ENCODE measurements at regions not wholly inside any gene's neighbourhood (a gene's known extent, or its start where the extent isn't known, plus 50 kb on each side); places are given as distances from the start of the nearest gene placed in this dataset.
A peak's percentile ranks its signal among the peaks of the same experiment; 100 is the strongest.
"Not testable (repeated sequence)": the region's sequence is repeated elsewhere in the genome, so short reads cannot be mapped to it uniquely, and the experiment has no call there.

DNA sequence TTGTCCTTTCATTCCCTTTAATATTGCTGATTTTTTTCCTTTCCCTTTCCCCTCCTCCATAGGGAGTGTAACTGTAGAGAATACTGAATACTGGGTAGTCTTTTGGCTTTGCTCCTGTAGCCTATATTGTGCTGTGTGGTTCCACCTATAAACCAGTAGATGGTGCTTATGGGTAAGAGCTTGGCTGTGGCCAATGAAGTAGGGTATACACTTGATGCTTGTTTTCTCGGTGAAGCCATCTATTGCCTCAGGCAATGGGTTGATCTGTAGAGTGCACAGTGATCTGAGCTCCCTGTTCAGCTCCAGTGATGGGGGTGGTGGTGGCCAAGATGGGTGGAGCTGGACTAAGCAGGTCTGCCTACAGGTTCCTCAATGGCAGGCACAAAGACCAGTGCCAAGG is 203.3 kb upstream of the IMPG1 start:
- peak; percentile 1 for DNase-seq

DNA sequence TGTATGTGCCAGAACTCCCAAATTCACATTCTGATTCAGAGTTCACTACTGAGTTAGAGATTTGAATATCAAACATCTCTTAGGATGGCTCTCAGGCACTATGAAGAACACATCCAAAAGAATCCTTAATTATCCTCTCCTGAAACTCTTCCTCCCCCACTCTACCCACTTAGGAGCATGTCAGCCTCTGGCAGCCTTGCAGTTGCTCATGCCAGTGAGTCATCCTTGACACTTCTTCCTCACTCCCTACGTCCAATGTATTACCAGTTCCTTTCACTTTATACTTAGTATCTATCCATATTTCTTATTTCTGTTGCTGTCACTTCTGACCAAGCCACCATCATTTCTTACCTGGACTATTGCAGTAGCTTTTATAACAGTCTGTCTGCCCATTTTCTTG is 192.0 kb upstream of the IMPG1 start:
- no peak for DNase-seq

DNA sequence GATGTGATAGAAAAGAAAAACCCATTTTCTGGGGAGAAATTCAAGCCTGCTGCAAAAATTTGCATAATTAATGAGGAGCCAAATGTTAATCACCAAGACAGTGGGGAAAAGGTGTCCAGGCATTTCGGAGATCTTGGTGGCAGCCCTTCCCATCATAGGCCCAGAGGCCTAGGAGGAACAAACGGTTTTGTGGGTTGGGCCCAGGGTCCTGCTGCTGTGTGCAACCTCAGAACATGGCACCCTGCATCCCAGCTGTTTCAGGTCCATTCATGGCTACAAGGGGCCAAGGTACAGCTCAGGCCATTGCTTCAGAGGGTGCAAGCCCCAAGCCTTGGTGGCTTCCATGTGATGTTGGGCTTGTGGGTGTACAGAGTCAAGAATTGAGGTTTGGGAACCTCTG is 189.8 kb upstream of the IMPG1 start:
- DNase-seq: no peak

DNA sequence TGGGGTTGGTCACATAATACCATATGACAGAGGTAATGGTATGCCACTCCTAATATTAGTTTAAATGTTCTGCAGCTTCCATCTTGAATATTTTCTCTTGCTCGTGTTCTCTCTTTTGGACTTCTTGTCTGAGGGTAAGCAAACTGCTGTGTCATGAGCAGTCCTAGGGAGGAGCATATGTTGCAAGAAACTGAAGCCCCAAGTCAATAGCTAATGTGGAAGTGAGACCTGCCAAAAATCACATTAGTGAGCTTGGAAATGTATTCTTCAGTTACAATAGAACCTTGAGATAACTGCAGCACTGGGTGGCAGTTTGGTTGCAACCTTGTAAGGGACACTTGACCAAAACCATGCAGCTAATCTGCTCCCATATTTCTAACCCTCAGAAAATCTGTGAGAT is 178.2 kb upstream of the IMPG1 start:
- no peak for DNase-seq

DNA sequence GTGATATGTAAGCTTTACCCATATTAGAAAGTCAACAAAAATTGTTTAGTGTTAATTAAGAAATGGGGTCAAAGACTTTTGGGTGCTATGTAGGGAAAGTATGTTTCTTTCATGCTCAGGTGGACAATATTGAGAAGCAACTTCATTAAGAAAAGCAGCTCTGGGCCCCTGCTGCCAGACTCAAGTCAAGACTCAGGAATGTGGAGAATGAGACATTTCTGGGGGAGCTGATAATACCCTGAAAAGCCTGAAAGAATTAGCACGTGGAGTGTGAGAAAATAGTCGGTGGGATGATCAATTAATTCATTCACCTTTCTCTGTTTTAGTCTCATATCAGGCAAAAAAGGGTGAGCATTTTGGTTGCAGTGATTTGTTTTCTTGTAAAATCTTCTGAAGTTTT is 175.1 kb upstream of the IMPG1 start:
- DNase-seq: no peak

DNA sequence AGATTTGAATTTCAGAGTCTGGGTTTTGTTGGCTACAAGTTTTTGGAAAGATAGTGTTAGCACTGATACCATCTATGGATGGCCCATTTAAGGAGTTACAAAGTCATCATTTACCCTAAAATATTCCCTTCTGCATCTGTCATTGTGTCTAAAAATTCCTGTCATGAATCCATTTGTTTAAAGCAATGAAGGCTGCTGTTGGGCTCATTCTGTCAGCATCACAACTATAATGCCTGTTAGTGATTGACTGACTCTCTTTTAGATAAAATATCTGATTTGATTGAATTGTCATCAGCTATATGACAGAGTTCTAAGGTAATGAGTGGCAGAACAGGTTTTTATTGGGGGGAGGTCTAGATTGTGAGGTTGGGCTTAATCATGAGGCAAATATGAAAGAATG is 167.6 kb upstream of the IMPG1 start:
- no peak for DNase-seq

DNA sequence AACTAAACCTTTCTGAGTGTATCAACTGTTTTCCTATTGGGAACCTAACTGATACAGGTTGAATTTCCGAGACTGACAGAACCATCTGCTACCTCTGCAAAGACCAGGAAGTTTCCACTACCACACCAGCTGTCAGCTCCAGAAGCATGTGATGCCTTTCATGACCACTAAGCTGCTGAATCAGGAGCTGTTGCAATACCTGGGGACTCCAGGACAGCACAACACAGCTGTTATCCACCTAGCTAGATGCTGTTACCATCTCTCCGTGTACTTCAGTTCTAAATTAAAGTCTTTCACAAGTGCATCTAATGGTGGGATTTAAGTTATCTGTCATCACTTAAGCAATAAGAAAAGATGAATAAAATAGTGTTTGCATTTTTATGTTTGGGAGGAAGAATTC is 158.2 kb upstream of the IMPG1 start:
- no peak for DNase-seq

DNA sequence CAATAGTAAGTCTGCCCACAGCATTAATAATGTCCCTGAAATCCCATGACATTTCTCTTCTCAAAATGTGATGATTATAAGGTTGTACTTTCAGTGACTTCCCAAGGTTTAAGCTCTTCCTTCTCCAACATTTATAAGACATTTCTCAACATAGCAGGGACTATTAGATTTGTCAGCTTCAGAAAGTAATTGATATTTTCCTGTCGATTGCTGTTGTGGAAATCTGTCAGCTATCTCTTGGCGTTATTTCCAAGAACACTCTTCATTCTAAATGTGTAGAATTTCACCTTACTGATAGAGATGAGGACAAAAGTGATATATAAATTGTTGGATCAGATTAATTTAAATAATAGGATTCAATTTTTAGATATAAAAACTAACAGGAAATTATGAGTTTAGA is 149.7 kb upstream of the IMPG1 start:
- no peak for DNase-seq

DNA sequence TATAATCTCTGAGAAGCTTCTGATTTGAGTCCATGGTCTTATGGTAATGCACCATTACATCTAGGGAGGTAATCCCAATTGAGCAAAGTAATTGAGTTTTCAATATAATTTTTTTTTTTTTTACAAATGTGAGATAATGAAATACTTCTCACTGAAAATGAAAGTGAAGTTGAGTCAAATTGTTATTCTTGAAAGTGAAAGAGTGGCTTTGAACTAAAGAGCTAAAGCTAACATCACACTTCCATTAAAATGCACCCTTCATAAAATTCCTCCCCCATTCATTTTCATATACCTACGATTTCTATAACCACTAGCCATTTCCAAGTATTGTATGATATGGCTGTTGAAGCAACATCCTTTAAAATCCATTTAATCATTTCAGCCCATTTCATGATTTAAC is 149.1 kb upstream of the IMPG1 start:
- no peak for DNase-seq

DNA sequence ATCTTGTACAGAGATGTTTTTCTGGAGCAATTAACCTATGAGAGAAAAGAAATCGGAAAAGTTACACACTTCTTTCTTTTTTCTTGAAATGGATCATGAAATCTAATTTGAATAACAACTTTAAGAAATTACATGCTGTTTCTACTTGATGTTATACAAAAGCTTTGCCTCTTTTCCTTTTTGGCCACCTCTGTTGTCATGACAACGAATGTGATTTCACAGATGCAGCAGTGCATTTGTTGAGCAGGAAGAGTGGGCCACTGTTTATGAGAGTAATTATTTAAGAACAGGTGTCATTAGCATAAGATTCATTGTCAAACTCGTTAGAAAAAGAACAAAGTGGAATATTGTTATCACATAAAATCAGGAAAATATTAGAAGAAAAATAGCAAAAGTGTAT is 148.3 kb upstream of the IMPG1 start:
- no peak for DNase-seq

DNA sequence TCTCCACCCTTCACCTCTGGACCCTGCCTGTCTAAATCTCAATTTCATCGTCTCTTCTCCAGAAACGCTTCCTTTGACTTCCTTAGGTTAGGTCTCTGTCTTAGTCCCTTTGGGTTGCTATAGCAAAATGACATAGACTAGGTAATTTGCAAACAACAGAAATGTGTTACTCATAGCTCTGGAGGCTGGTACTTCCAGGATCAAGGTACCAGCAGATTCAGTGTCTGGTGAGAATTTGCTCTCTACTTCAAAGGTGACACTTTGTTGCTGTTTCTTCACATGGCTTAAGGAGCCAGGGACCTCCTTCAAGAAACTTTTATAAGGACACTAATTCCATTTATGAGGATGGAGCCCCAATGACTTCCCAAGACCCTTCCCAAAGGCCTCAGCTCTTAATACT is 145.1 kb upstream of the IMPG1 start:
- no peak for DNase-seq

DNA sequence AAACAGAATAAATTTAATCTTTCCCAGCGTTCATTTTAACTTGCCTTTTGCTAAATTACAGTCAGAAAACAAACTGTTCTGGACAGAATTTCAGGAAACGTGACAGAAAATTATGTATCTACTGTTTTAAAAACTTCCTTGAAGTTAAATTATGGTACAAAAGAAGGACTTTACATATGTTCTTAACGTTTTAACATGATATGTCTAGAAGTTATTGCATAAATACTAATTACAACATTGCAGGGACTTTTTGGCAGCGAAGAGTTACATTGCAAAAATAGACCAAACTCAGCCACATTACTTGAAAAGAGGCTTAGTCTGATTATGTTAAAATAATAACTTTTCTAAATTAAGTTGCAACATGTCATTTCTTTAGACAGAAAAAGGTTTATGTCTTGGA is 142.1 kb upstream of the IMPG1 start:
- DNase-seq: no peak

DNA sequence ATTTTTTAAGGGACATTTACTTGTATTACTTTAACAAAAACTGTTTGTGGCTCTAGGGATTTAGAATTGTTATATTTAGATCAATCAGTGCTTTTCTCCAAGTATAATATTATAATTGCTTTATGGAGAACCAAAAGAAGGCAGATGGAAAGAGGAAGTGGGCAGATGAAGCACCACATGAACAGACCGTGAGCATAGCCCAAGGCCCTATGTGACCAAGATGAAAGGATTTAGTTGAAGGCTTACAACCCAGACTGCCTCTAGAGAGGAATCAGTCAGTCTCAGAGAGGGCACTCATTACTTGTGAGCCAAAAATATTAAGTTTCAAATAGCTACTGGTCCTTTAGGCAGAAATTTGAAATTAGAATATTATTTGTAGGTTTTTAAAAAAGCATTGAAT is 102.3 kb upstream of the IMPG1 start:
- DNase-seq: no peak

DNA sequence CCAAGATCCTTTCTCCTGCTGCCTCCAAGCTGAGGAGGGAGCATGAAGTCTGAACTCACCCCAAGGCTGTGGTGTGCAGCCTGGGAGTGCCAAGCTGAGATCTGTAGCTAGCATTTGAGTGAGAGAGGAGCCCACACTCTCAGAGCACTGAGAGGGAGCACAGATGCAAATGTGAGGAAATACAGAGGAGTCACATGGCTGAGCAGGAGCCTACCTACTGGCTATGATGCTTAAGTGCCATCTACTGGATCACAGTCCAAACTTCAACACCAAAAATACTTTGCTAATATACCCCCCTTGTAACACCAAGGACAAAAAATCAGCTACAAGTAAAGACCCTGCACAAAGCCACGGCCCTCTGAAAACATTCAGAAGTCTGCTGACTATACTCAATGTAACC is 94.4 kb upstream of the IMPG1 start:
- DNase-seq: no peak

DNA sequence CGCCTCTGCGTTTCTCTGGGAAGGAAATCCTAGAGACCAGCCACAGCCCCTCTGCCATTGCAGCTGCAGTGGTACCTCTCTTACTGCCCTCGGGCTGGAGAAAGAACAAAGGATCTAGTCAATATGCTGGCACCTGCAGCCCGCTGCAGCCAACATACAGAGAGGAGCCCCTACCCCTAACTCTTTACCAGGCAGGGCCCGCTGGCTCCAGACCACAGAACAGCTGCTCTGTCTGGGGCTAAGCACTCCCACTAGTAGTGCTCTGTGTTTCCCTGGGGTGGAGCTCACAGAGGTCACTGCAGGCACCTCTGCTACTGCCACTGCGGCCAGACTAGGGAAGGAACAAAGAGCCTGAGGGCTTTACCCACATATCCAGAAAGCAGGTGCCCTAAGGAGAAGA is 93.8 kb upstream of the IMPG1 start:
- no peak for DNase-seq

DNA sequence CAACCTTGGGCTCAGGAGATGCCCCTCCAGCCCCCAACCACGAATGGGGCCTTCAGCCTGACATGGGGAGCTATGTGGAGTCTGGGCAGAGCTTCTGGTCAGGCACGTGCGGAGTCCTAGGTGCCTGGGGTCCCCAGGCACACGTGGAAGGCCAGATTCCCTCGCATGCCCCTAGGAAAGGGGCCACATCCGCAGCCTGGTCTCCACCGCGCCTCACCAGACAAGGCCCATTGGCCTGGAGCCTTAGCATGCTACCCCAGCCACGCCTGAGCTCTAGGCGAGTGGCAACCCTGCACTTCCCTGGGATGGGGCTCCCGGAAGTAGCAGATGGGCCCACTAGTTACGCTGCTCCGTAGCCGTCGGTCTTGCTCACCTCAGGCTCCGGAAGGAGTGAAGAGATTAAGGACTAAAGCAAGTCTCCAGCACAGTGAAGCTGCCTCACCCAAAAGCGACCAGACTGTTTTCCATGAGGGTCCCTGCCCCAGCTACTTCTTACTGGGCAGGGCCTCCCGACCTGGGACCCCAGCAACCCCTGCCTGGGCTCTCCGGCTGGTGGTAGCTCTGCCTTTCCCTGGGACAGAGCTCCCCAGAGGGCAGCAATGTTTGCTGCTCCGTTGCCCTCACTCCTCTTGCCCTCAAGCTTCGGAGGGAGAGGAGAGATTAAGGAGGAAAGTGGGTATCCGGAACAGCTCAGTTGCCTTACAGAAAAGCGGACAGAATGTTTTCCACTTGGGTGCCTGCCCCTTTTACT is 93.2 kb upstream of the IMPG1 start:
- no peak for DNase-seq

DNA sequence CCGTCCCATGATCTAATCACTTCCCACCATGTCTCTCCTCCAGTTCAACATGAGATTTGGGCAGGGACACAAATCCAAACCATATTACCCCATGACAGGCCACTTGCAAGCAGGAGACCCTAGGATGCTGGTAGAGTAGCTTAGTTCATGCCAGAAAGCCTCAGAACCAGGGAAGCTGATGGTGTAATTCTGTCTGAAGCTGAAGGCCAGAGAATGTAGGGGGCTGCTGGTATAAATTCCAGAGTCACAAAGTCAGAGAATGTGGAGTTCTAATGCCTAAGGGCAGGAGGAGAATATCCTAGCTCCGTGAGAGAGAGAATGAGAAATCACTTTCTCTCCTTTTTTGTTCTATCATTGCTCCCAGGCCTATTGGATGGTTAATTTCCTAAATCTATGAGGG is 90.3 kb upstream of the IMPG1 start:
- DNase-seq: no peak

DNA sequence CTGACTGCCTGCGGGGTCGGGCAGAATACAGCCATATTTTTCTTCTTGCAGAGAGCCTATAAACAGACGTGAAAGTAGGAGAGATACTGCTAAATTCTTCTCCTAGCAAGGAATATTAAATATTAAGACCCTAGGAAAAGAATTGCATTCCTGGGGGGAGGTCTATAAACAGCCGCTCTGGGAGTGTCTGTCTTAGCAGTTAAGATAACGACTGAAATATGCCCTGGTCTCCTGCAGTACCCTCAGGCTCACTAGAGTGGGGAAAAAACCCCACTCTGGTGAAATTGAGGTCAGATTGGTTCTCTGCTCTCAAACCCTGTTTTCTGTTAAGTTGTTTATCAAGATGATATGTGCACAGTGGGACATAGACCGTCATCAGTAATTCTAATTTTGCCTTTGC is 85.3 kb upstream of the IMPG1 start:
- not testable (repeated sequence) for DNase-seq

DNA sequence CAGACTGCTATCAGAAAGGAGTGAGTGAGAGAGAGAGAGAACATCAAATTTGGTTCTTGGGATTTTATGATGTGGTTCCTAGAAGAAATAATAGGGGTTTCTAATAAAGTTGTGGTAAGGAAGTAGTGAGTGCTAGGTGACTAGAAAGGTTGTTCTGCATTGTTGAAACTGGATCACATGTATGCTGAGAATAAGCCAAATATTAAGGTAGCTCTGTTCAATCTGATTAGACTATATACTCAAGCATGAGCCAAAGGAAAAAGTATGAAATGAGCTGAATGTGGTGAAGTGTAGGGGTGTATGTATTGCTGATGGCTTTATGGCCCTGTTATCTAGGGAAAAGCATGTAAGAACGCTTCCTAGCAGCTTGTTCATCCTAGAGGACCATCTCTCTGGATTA is 63.0 kb upstream of the IMPG1 start:
- no peak for DNase-seq

DNA sequence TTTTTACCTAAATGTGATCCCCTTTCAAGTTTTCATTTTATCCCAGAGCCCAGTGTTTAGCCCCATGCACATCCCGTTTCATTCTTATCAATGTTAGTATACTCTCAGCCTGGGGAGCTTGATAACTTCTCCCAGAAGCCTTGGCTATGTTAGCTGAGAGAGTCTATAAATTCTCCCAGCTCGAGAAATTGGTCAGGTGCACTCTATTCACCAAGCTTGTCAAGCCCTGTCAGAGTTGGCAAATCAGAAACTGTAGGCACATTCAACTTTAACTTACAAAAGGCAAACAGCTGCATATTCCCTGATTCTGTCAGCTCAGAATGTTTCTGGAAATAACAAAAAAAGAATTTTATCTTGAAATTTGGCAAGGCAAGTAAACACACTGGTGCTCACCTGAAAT is 62.2 kb upstream of the IMPG1 start:
- DNase-seq: no peak

DNA sequence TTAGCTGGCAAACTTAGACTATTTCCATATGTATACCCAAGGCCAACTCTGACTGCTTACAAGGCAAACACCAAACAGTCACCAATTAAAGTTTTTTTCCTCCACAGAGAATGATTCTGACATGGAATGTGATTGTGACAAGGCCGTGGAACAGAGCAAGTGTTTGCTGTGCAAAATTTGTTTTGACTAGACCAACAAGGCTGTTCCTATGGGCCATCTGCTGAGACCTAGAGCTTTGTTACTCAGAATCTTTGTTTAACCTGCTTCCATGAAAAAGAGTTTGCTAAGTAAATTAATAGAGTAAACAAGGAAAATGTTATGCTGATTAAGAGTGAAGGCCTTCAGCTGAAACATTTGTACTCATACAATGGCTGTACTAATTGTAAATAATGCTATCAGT is 51.6 kb upstream of the IMPG1 start:
- no peak for DNase-seq
